Peyer's patch (tissue), 4 donors: ENCODE measurements at regions not wholly inside any gene's neighbourhood (a gene's known extent, or its start where the extent isn't known, plus 50 kb on each side); places are given as distances from the start of the nearest gene placed in this dataset.

Experiments used
- CTCF ChIP-seq, 6 experiments: fragments of 450-650 bp in 4 of 6; fragments of 200-600 bp in 2 of 6; sonication (generic) in 1 of 6; IDR thresholded peaks; one replicate each; pipeline ENCODE4 v1.5.1; 2017 to 2019; ENCODE audit warnings: antibody characterized with exemption in 6 of 6, mild to moderate bottlenecking in 3 of 6, moderate library complexity in 1 of 6
- POLR2A ChIP-seq, 2 donors: fragments of 450-650 bp; IDR thresholded peaks; one replicate each; pipeline ENCODE4 v1.5.1; 2017; ENCODE audit warnings: antibody characterized with exemption in 2 of 2, mild to moderate bottlenecking in 2 of 2, moderate library complexity in 2 of 2

GRCh38 chr15:47542312-47542989 lies 174.9 kb upstream of the SEMA6D start:
- no peak for TF ChIP-seq CTCF (IDR thresholded peaks at IDR 0.05)
- no peak for TF ChIP-seq POLR2A (IDR thresholded peaks at IDR 0.05)
